ENCODE measurements at regions not wholly inside any gene's neighbourhood (a gene's known extent, or its start where the extent isn't known, plus 50 kb on each side); places are given as distances from the start of the nearest gene placed in this dataset.

DNA sequence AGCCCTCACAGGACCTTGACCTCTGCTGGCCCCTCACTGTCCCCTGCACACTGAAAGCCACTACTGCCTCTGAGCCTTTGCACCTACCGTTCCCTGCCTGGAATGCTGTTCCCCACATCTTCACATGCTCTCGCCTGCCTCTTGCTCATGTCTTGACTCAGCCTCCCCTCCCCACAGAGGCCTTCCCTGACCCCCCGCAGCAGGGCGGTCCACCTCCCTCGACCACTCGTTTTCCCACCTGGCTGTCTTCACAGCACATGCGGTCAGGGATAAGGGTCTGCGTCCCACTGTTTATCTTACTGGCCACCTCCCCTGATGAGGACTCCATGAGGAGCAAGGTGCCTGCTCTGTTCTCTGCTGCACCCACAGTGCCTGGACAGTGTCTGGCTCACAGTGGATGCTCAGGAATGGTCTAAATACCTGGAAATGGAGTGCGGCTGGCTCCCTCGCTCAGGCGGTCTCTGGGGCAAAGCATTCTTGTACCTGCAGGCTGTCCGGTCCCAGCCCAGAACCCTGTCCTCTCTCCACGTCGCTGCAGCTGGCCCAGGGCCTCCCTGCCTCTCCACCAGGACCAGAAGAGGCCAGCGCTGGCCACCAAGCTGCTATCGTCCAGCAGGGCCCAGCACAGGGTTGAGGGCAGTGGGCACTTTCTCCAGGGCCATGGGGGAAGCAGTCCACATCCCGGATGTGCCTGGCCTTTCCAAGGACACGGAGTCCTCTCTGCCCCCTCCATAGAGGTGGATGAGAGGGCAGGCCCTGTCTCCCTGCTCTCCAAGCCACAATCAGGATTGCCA, 107.4 kb downstream of the NCOR2 start:
- in situ Hi-C loops (cut with MboI): no loop called here

More for the DNA sequence above, 107.4 kb downstream of the NCOR2 start:
- ATAC-seq: no peak
- RAD21 ChIA-PET (ENCODE audit: unreplicated experiment): no interaction called here
- Histone ChIP-seq H3K36me3 (ENCODE audit: control insufficient read depth in 2 of 2, insufficient read depth in 2 of 2, low read length in 1 of 2) (peaks cover 19 to 27% of the 10 kb centered on the region in 2 experiments; a peak in 3 of 4 replicates), H3K9me3 (replicated peaks; ENCODE audit: control insufficient read depth, insufficient read depth, low read length) (peaks cover 3% of the 10 kb centered on the region; the same call in 2 of the 3 replicates), H3K4me2 (ENCODE audit: control insufficient read depth, insufficient read depth) (no peak overlapping the region), H3K4me3 (no peak overlapping the region), H4K20me1 (ENCODE audit: control insufficient read depth, insufficient read depth) (no peaks in the 10 kb centered on the region), H3K27ac (ENCODE audit: control insufficient read depth, insufficient read depth) (no peak overlapping the region), H3K9ac (ENCODE audit: control insufficient read depth, insufficient read depth, low read length) (no peak overlapping the region), H3K4me1 (ENCODE audit: control insufficient read depth, insufficient read depth, low read length) (peaks cover 26% of the 10 kb centered on the region), H3K79me2 (ENCODE audit: control insufficient read depth, insufficient read depth, low read length) (peaks cover 20% of the 10 kb centered on the region), H3K27me3 (replicated peaks in 1 of 2; ENCODE audit: control insufficient read depth in 2 of 2, insufficient read depth in 2 of 2, low read length in 1 of 2) (no peaks in the 10 kb centered on the region), H2AFZ (ENCODE audit: control insufficient read depth, low read depth, low read length) (no peak overlapping the region)
- 96% methylated on average over 18 of the region's 18 CpGs for WGBS (ENCODE audit: insufficient coverage, insufficient replicate concordance, low lambda C conversion rate, missing lambda C conversion rate)
- intact Hi-C loops (cut with micrococcal nuclease; ENCODE audit: unreplicated experiment): loop anchor here (5.0 to 10.0 kb wide), 2 partner anchors 107 to 225 kb away; partner anchors contain the start of gene NCOR2
- CTCF ChIA-PET: no interaction called here
- TF ChIP-seq ZNF24 (IDR thresholded peaks at IDR 0.05) (no peak), HDGF (IDR thresholded peaks at IDR 0.05) (no peak), RELA (IDR thresholded peaks at IDR 0.05; ENCODE audit: borderline replicate concordance, partially characterized antibody) (no peak), ZNF622 (IDR thresholded peaks at IDR 0.05) (no peak), MTA3 (IDR thresholded peaks at IDR 0.05; ENCODE audit: borderline replicate concordance, low read length) (no peak), CREM (IDR thresholded peaks at IDR 0.05; ENCODE audit: low read depth) (no peak), HDAC6 (IDR thresholded peaks at IDR 0.05; ENCODE audit: unreplicated experiment) (no peak), SMC3 (IDR thresholded peaks at IDR 0.05; ENCODE audit: borderline replicate concordance, low read length) (no peak), TARDBP (IDR thresholded peaks at IDR 0.05; ENCODE audit: borderline replicate concordance) (no peak), NR2C2 (IDR thresholded peaks at IDR 0.05; ENCODE audit: borderline replicate concordance, control insufficient read depth, insufficient read length, low read depth) (no peak), ZZZ3 (IDR thresholded peaks at IDR 0.05; ENCODE audit: control insufficient read depth, insufficient read length, low read depth) (no peak), WRNIP1 (IDR thresholded peaks at IDR 0.05; ENCODE audit: borderline replicate concordance, low read depth, low read length) (no peak), KLF5 (IDR thresholded peaks at IDR 0.05; ENCODE audit: partially characterized antibody) (no peak), ZNF274 (IDR thresholded peaks at IDR 0.05; ENCODE audit: insufficient read depth, insufficient read length) (no peak)
- TF ChIP-seq, protein P1, sequence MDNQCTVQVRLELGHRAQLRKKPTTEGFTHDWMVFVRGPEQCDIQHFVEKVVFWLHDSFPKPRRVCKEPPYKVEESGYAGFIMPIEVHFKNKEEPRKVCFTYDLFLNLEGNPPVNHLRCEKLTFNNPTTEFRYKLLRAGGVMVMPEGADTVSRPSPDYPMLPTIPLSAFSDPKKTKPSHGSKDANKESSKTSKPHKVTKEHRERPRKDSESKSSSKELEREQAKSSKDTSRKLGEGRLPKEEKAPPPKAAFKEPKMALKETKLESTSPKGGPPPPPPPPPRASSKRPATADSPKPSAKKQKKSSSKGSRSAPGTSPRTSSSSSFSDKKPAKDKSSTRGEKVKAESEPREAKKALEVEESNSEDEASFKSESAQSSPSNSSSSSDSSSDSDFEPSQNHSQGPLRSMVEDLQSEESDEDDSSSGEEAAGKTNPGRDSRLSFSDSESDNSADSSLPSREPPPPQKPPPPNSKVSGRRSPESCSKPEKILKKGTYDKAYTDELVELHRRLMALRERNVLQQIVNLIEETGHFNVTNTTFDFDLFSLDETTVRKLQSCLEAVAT (IDR thresholded peaks at IDR 0.05): no peak
- TF ChIP-seq, protein P2, sequence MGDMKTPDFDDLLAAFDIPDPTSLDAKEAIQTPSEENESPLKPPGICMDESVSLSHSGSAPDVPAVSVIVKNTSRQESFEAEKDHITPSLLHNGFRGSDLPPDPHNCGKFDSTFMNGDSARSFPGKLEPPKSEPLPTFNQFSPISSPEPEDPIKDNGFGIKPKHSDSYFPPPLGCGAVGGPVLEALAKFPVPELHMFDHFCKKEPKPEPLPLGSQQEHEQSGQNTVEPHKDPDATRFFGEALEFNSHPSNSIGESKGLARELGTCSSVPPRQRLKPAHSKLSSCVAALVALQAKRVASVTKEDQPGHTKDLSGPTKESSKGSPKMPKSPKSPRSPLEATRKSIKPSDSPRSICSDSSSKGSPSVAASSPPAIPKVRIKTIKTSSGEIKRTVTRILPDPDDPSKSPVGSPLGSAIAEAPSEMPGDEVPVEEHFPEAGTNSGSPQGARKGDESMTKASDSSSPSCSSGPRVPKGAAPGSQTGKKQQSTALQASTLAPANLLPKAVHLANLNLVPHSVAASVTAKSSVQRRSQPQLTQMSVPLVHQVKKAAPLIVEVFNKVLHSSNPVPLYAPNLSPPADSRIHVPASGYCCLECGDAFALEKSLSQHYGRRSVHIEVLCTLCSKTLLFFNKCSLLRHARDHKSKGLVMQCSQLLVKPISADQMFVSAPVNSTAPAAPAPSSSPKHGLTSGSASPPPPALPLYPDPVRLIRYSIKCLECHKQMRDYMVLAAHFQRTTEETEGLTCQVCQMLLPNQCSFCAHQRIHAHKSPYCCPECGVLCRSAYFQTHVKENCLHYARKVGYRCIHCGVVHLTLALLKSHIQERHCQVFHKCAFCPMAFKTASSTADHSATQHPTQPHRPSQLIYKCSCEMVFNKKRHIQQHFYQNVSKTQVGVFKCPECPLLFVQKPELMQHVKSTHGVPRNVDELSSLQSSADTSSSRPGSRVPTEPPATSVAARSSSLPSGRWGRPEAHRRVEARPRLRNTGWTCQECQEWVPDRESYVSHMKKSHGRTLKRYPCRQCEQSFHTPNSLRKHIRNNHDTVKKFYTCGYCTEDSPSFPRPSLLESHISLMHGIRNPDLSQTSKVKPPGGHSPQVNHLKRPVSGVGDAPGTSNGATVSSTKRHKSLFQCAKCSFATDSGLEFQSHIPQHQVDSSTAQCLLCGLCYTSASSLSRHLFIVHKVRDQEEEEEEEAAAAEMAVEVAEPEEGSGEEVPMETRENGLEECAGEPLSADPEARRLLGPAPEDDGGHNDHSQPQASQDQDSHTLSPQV (IDR thresholded peaks at IDR 0.05): no peak
- TF ChIP-seq, protein P3, sequence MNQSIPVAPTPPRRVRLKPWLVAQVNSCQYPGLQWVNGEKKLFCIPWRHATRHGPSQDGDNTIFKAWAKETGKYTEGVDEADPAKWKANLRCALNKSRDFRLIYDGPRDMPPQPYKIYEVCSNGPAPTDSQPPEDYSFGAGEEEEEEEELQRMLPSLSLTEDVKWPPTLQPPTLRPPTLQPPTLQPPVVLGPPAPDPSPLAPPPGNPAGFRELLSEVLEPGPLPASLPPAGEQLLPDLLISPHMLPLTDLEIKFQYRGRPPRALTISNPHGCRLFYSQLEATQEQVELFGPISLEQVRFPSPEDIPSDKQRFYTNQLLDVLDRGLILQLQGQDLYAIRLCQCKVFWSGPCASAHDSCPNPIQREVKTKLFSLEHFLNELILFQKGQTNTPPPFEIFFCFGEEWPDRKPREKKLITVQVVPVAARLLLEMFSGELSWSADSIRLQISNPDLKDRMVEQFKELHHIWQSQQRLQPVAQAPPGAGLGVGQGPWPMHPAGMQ (IDR thresholded peaks at IDR 0.05; ENCODE audit: borderline replicate concordance): no peak
- POLR2A ChIA-PET: no interaction called here
- SMC1A ChIA-PET (ENCODE audit: uncharacterized antibody, unreplicated experiment): no interaction called here
- DNase-seq (ENCODE audit: low read depth, low spot score): no peak
- FAIRE-seq: no peak
- BruUV-seq (replicated peaks): no TSS peak

Data from GM12878 (cell line).